Femur (tissue), 1 donor: ENCODE measurements at regions not wholly inside any gene's neighbourhood (a gene's known extent, or its start where the extent isn't known, plus 50 kb on each side); places are given as distances from the start of the nearest gene placed in this dataset.

Source experiments
- DNase-seq: peaks from one replicate; pipeline ENCODE4 v3.0.0-alpha.2; 2017

- DNase-seq: no peak
Observed at GRCh38 chr5:56617998-56618397, 197.4 kb upstream of the MAP3K1 start.

GRCh38 chr5:56616454-56617160, 198.7 kb upstream of the MAP3K1 start:
- no peak for DNase-seq

GRCh38 chr5:56615361-56616153, 199.8 kb upstream of the MAP3K1 start:
- peak; percentile 31 for DNase-seq

GRCh38 chr5:56612759-56613158, 202.6 kb upstream of the MAP3K1 start:
- no peak for DNase-seq

GRCh38 chr5:56612353-56612752, 203.0 kb upstream of the MAP3K1 start:
- DNase-seq: no peak

GRCh38 chr5:56610093-56610698, 205.2 kb upstream of the MAP3K1 start:
- DNase-seq: no peak

- no peak for DNase-seq
Observed at GRCh38 chr5:56608217-56608925, 207.0 kb upstream of the MAP3K1 start.

- no peak for DNase-seq
Observed at GRCh38 chr5:56607551-56607950, 207.8 kb upstream of the MAP3K1 start.

- no peak for DNase-seq
Observed at GRCh38 chr5:56607074-56607473, 208.3 kb upstream of the MAP3K1 start.

- DNase-seq: no peak
Observed at GRCh38 chr5:56606192-56606591, 209.2 kb upstream of the MAP3K1 start.

GRCh38 chr5:56605231-56605630, 210.1 kb upstream of the MAP3K1 start:
- DNase-seq: no peak

- DNase-seq: no peak
Observed at GRCh38 chr5:56601641-56602071, 213.7 kb upstream of the MAP3K1 start.

GRCh38 chr5:56598941-56599340, 216.4 kb upstream of the MAP3K1 start:
- no peak for DNase-seq

GRCh38 chr5:56596155-56596554, 219.2 kb upstream of the MAP3K1 start:
- no peak for DNase-seq

- DNase-seq: peak; percentile 46
Observed at GRCh38 chr5:56595566-56595965, 219.8 kb upstream of the MAP3K1 start.

GRCh38 chr5:56594792-56595191, 220.6 kb upstream of the MAP3K1 start:
- DNase-seq: no peak

GRCh38 chr5:56591081-56591480, 224.3 kb upstream of the MAP3K1 start:
- DNase-seq: no peak

- no peak for DNase-seq
Observed at GRCh38 chr5:56589481-56589860, 225.9 kb upstream of the MAP3K1 start.

- peak; percentile 90 for DNase-seq
Observed at GRCh38 chr5:56588636-56589480, 226.5 kb upstream of the MAP3K1 start.

- no peak for DNase-seq
Observed at GRCh38 chr5:56588131-56588487, 227.2 kb upstream of the MAP3K1 start.

- DNase-seq: no peak
Observed at GRCh38 chr5:56587381-56588130, 227.8 kb upstream of the MAP3K1 start.
